Left lung (tissue), 4 donors: ENCODE measurements at regions not wholly inside any gene's neighbourhood (a gene's known extent, or its start where the extent isn't known, plus 50 kb on each side); places are given as distances from the start of the nearest gene placed in this dataset.

Source experiments
- ATAC-seq: fragments of 200-7000 bp; cut with Tn5 transposase; one replicate; pipeline ENCODE4 v1.9.1; 2020; ENCODE audit warnings: moderate library complexity
- DNase-seq, 4 donors: peaks; one replicate each; pipeline ENCODE4 v3.0.0-alpha.2; 2013 to 2020
- H3K27ac ChIP-seq, 2 donors: fragments of 200-600 bp; sonication (generic) in 1 of 2; one replicate each; pipeline versions ENCODE4 v1.5.0 to v1.8.0; 2020 to 2021
- H3K27me3 ChIP-seq, 2 donors: fragments of 200-600 bp; sonication (generic) in 1 of 2; one replicate each; pipeline versions ENCODE4 v1.5.0 to v1.8.0; 2020 to 2021
- H3K36me3 ChIP-seq, 2 donors: fragments of 200-600 bp; sonication (generic) in 1 of 2; one replicate each; pipeline versions ENCODE4 v1.5.0 to v1.8.0; 2020 to 2021
- H3K4me1 ChIP-seq, 2 donors: fragments of 200-600 bp; one replicate each; pipeline ENCODE4 v1.8.0; 2021
- H3K4me3 ChIP-seq, 2 donors: fragments of 200-600 bp; sonication (generic) in 1 of 2; one replicate each; pipeline versions ENCODE4 v1.5.0 to v1.8.0; 2020 to 2021; ENCODE audit warnings: mild to moderate bottlenecking in 1 of 2
- H3K9me3 ChIP-seq, 2 donors: fragments of 200-600 bp; sonication (generic) in 1 of 2; one replicate each; pipeline versions ENCODE4 v1.5.0 to v1.8.0; 2020 to 2021
- CTCF ChIP-seq, 2 donors: fragments of 200-600 bp; sonication (generic) in 1 of 2; IDR thresholded peaks; one replicate each; pipeline versions ENCODE4 v1.5.0 to v1.8.0; 2021; ENCODE audit warnings: antibody characterized with exemption in 2 of 2
- intact Hi-C, 2 donors: fragments of 100-400 bp; cut with DNase I; formaldehyde crosslinking; loops; one replicate each; pipeline versions ENCODE4 v1.11.2 to v1.14.2; 2022
- donor health status: DM: no; HTN: yes; CAD: no.
- donor health status: DM: no; HTN: no; CAD: no.

DNA sequence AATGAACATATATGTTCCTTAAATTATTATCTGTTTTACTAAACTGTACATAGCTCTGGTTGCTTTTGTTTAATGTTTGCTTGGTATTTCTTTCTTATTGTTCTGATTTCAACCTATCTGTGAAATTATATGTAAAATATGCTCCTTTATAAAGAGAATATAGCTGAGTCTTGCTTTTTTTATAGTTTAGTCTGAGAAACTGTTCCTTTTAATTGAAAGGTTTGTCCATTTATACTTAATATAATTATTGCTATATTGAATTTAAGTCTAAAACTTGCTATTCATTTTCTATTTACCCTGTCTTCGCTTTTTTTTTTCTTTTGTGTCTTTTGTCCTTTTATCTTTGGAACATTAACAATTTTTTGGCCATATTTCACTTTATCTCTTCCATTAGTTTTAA is 712.0 kb downstream of the MAT2B start:
- no peak for DNase-seq
- Histone ChIP-seq H3K36me3 (no peaks in the 10 kb centered on the region), H3K27ac (no peak overlapping the region), H3K4me1 (no peaks in the 10 kb centered on the region), H3K9me3 (no peaks in the 10 kb centered on the region), H3K27me3 (no peaks in the 10 kb centered on the region), H3K4me3 (no peak overlapping the region)
- no peak for TF ChIP-seq CTCF (IDR thresholded peaks at IDR 0.05)
- intact Hi-C loops, result no loop called here
- ATAC-seq, result no peak

DNA sequence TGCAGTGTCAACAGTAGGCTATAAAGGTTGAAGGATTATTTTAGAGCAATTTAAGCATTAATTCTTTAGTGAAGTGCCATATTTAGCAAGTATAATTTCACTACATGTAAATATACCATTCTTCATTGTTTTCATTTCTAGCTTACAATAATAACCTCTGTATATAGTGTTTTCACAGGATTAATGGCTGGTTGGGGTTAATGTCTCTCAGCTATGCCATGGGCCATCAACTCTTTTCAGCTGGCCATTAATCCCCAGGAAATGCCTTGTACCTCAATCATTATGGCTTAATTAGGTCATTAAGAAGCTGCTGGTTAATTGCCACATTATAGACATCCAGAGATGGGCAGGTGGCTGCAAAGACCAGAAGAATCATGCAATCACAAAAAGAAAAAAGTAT is 715.1 kb downstream of the MAT2B start:
- H3K9me3 ChIP-seq, result no peaks in the 10 kb centered on the region
- no peak overlapping the region for H3K4me3 ChIP-seq
- H3K36me3 ChIP-seq, result no peaks in the 10 kb centered on the region
- ATAC-seq (no peak), DNase-seq (no peak)
- no peak overlapping the region for H3K27ac ChIP-seq
- no peaks in the 10 kb centered on the region for H3K4me1 ChIP-seq
- no peaks in the 10 kb centered on the region for H3K27me3 ChIP-seq
- no peak for TF ChIP-seq CTCF (IDR thresholded peaks at IDR 0.05)
- intact Hi-C loops, result no loop called here

DNA sequence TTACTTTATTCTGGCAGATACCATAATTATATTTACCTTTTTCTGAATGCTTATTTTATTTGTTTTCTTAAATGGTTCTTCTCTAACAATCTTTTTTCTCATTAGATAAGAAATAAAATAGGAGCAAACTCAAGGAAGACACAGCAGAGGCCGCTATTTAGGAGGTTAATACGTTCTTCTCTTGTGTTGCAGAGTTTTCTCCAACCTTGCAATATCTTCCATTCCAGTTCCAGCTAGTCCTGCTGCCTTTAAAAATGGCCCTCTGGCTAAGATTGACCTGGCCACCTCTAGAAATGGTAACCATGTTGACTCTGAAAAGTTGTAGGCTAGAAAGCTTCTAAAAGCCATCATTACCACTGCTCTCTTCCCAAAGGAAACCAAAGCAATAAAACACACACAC is 718.8 kb downstream of the MAT2B start:
- no peaks in the 10 kb centered on the region for H3K27me3 ChIP-seq
- TF ChIP-seq CTCF (IDR thresholded peaks at IDR 0.05), result no peak
- H3K27ac ChIP-seq, result no peak overlapping the region
- no peak for ATAC-seq
- H3K9me3 ChIP-seq, result peaks cover 0 to 10% of the 10 kb centered on the region in 2 donors
- no peaks in the 10 kb centered on the region for H3K36me3 ChIP-seq
- H3K4me3 ChIP-seq, result no peak overlapping the region
- no peaks in the 10 kb centered on the region for H3K4me1 ChIP-seq
- no peak for DNase-seq
- intact Hi-C loops, result no loop called here

DNA sequence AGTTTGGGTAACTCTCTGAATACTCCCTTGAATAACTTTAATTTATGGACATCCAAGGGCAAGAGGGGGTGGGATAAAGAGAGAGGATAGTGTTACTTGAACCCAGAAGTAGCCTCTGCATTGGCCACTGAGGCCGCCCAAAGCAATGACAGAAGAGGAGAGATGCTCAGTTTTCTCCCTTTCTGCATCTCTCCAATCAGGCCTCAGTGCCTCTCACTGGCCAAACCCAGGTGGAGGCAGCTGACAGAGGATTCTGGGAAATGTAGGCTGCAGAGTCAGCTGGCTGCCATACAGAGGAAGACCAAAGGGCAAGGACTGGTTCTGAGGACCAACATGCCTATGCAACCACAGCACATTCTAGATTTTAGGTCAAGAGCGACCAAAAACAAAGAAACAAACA is 719.4 kb downstream of the MAT2B start:
- TF ChIP-seq CTCF (IDR thresholded peaks at IDR 0.05), result no peak
- Histone ChIP-seq H3K27ac (no peak overlapping the region), H3K36me3 (no peaks in the 10 kb centered on the region), H3K27me3 (no peaks in the 10 kb centered on the region), H3K4me3 (no peak overlapping the region), H3K4me1 (no peaks in the 10 kb centered on the region), H3K9me3 (peaks cover 0 to 10% of the 10 kb centered on the region in 2 donors)
- DNase-seq, result no peak
- intact Hi-C loops, result no loop called here
- no peak for ATAC-seq

DNA sequence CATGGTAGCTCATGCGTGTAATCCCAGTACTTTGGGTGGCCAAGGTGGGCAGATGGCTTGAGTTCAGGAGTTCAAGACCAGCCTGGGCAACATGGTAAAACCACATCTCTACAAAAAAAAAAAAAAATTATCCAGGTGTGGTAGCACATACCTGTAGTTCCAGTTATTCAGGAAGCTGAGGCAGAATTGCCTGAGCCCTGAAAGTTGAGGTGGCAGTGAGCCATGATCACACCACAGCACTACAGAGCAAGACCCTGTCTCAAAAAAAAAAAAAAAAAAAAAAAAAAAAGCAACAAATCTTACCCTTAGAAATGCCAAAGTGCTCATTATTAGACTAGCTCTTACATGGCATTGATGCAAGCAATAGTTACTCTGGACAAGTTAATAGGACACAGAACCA is 724.9 kb downstream of the MAT2B start:
- no peak for DNase-seq

More for the DNA sequence above, 724.9 kb downstream of the MAT2B start:
- Histone ChIP-seq H3K9me3 (peaks cover 0 to 10% of the 10 kb centered on the region in 2 donors), H3K27ac (no peak overlapping the region), H3K4me3 (no peak overlapping the region), H3K27me3 (no peaks in the 10 kb centered on the region), H3K36me3 (no peaks in the 10 kb centered on the region), H3K4me1 (no peaks in the 10 kb centered on the region)
- ATAC-seq, result no peak
- no peak for TF ChIP-seq CTCF (IDR thresholded peaks at IDR 0.05)
- intact Hi-C loops, result no loop called here
